GM19397 (cell line): ENCODE measurements at regions not wholly inside any gene's neighbourhood (a gene's known extent, or its start where the extent isn't known, plus 50 kb on each side); places are given as distances from the start of the nearest gene placed in this dataset.

ENCODE experiments used
- ATAC-seq: cut with Tn5 transposase; IDR thresholded peaks from one replicate; pipeline ENCODE4 v1.9.1; 2021; ENCODE audit warnings: mild to moderate bottlenecking, moderate library complexity; ENCODE audit not compliant: unreplicated experiment

- ATAC-seq = no peak
These were observed 233.2 kb upstream of the TCF4 start for GRCh38 chr18:55821219-55821618.

- ATAC-seq = no peak
These were observed 231.5 kb upstream of the TCF4 start for GRCh38 chr18:55819448-55819847.

GRCh38 chr18:55818284-55818683 lies 230.3 kb upstream of the TCF4 start:
- no peak for ATAC-seq

GRCh38 chr18:55811925-55812324 lies 223.9 kb upstream of the TCF4 start:
- ATAC-seq = no peak

- ATAC-seq = no peak
These were observed 217.7 kb upstream of the TCF4 start for GRCh38 chr18:55805666-55806065.

GRCh38 chr18:55795101-55795669 lies 207.2 kb upstream of the TCF4 start:
- no peak for ATAC-seq

- ATAC-seq = no peak
These were observed 206.5 kb upstream of the TCF4 start for GRCh38 chr18:55794288-55795052.

GRCh38 chr18:55790296-55790695 lies 202.3 kb upstream of the TCF4 start:
- ATAC-seq = no peak

- ATAC-seq = no peak
These were observed 199.6 kb upstream of the TCF4 start for GRCh38 chr18:55787536-55788073.

GRCh38 chr18:55786651-55787272 lies 198.8 kb upstream of the TCF4 start:
- no peak for ATAC-seq

GRCh38 chr18:55783921-55784320 lies 195.9 kb upstream of the TCF4 start:
- no peak for ATAC-seq

GRCh38 chr18:55781481-55781957 lies 193.5 kb upstream of the TCF4 start:
- ATAC-seq = no peak

- ATAC-seq = no peak
These were observed 192.6 kb upstream of the TCF4 start for GRCh38 chr18:55780586-55781071.

GRCh38 chr18:55779691-55780585 lies 191.9 kb upstream of the TCF4 start:
- ATAC-seq = no peak

GRCh38 chr18:55778788-55779690 lies 191.0 kb upstream of the TCF4 start:
- ATAC-seq = no peak

GRCh38 chr18:55777666-55778304 lies 189.8 kb upstream of the TCF4 start:
- no peak for ATAC-seq

GRCh38 chr18:55775972-55776371 lies 188.0 kb upstream of the TCF4 start:
- no peak for ATAC-seq

- ATAC-seq = no peak
These were observed 186.5 kb upstream of the TCF4 start for GRCh38 chr18:55774505-55774904.

GRCh38 chr18:55768255-55768654 lies 180.3 kb upstream of the TCF4 start:
- no peak for ATAC-seq
